Adrenal gland (tissue), 5 donors: ENCODE measurements at regions not wholly inside any gene's neighbourhood (a gene's known extent, or its start where the extent isn't known, plus 50 kb on each side); places are given as distances from the start of the nearest gene placed in this dataset.

Source experiments
- CTCF ChIP-seq, 6 experiments: fragments of 450-650 bp in 4 of 6; fragments of 200-600 bp in 2 of 6; sonication (generic) in 1 of 6; IDR thresholded peaks; 1 replicate in 5 of 6; 2 replicates in 1 of 6; pipeline versions ENCODE4 v1.5.1 to v1.8.0; 2016 to 2021; ENCODE audit warnings: antibody characterized with exemption in 6 of 6, mild to moderate bottlenecking in 2 of 6, moderate library complexity in 1 of 6
- POLR2A ChIP-seq, 2 donors: fragments of 450-650 bp; IDR thresholded peaks; one replicate each; pipeline ENCODE4 v1.6.1; 2017; ENCODE audit warnings: antibody characterized with exemption in 2 of 2, mild to moderate bottlenecking in 2 of 2, moderate library complexity in 1 of 2
- donor health status: DM: no; HTN: no; CAD: no.

- no peak for TF ChIP-seq CTCF (IDR thresholded peaks at IDR 0.05)
- TF ChIP-seq POLR2A (IDR thresholded peaks at IDR 0.05) = no peak
These were observed 126.3 kb upstream of the FOXD4L5 start for GRCh38 chr9:65411336-65411735.
